Liver (tissue), 3 donors: ENCODE measurements at regions not wholly inside any gene's neighbourhood (a gene's known extent, or its start where the extent isn't known, plus 50 kb on each side); places are given as distances from the start of the nearest gene placed in this dataset.

ENCODE experiments used
- FOXA1 ChIP-seq: IDR thresholded peaks from 2 replicates; pipeline ENCODE4 v1.6.1; 2016; ENCODE audit warnings: antibody characterized with exemption
- JUND ChIP-seq, 2 donors: IDR thresholded peaks; 2 replicates each; pipeline ENCODE4 v1.6.1; 2016; ENCODE audit warnings: antibody characterized with exemption in 2 of 2
- RXRA ChIP-seq, 2 donors: IDR thresholded peaks; 2 replicates each; pipeline ENCODE4 v1.6.1; 2017 to 2018; ENCODE audit warnings: antibody characterized with exemption in 2 of 2, mild to moderate bottlenecking in 1 of 2
- SP1 ChIP-seq: IDR thresholded peaks from 2 replicates; pipeline ENCODE4 v1.6.1; 2018; ENCODE audit warnings: antibody characterized with exemption, mild to moderate bottlenecking
- TAF1 ChIP-seq: conservative IDR thresholded peaks from 2 replicates; pipeline ENCODE4 v1.6.1; 2016; ENCODE audit warnings: antibody characterized with exemption, mild to moderate bottlenecking
- YY1 ChIP-seq: IDR thresholded peaks from 2 replicates; pipeline ENCODE4 v1.6.1; 2016; ENCODE audit warnings: antibody characterized with exemption, mild to moderate bottlenecking
- TF ChIP-seq, protein P1 (sequence below): fragments of 150-350 bp; IDR thresholded peaks from 2 replicates; pipeline ENCODE4 v1.5.1; 2017; ENCODE audit warnings: improper control_type of control experiment, low read depth, low read length; ENCODE audit not compliant: missing input control
- TF ChIP-seq, protein P2 (sequence below): IDR thresholded peaks from 2 replicates; pipeline ENCODE4 v1.6.1; 2016; ENCODE audit warnings: antibody characterized with exemption, mild to moderate bottlenecking
- TF ChIP-seq, protein P3 (sequence below): IDR thresholded peaks from 2 replicates; pipeline ENCODE4 v1.6.1; 2016; ENCODE audit warnings: antibody characterized with exemption
- donor health status: healthy.
- donor health status: healthy.

DNA sequence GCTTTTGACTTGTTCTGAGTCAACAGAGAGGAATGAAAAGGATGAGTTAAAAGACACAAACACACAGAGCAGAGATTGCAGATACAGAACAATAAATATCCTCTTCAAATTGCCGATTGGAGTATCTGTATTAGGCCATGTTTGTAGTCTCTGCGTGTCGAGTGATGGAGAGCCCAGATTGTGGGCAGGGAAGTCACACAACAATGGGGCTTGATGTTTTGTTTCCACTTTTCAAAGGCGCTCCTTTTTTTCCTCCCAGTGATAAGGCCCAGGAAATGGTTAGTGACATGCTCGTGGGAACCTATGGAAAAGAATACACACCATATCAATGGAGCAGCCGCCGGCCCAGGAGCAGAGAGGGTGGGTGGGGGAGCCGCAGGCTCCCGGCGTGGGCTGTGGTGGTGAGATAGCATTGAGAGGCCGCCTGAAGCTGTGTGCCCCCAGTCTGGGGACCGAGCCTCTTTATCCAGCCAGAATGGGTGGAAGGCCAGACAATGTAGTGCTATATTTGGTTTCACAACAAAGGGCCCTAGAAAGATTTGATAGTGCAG, 555.9 kb downstream of the INSC start:
- TF ChIP-seq YY1, result no peak
- TF ChIP-seq, protein P1, sequence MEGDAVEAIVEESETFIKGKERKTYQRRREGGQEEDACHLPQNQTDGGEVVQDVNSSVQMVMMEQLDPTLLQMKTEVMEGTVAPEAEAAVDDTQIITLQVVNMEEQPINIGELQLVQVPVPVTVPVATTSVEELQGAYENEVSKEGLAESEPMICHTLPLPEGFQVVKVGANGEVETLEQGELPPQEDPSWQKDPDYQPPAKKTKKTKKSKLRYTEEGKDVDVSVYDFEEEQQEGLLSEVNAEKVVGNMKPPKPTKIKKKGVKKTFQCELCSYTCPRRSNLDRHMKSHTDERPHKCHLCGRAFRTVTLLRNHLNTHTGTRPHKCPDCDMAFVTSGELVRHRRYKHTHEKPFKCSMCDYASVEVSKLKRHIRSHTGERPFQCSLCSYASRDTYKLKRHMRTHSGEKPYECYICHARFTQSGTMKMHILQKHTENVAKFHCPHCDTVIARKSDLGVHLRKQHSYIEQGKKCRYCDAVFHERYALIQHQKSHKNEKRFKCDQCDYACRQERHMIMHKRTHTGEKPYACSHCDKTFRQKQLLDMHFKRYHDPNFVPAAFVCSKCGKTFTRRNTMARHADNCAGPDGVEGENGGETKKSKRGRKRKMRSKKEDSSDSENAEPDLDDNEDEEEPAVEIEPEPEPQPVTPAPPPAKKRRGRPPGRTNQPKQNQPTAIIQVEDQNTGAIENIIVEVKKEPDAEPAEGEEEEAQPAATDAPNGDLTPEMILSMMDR, result no peak
- TF ChIP-seq TAF1, result no peak
- no peak for TF ChIP-seq FOXA1
- TF ChIP-seq, protein P2, sequence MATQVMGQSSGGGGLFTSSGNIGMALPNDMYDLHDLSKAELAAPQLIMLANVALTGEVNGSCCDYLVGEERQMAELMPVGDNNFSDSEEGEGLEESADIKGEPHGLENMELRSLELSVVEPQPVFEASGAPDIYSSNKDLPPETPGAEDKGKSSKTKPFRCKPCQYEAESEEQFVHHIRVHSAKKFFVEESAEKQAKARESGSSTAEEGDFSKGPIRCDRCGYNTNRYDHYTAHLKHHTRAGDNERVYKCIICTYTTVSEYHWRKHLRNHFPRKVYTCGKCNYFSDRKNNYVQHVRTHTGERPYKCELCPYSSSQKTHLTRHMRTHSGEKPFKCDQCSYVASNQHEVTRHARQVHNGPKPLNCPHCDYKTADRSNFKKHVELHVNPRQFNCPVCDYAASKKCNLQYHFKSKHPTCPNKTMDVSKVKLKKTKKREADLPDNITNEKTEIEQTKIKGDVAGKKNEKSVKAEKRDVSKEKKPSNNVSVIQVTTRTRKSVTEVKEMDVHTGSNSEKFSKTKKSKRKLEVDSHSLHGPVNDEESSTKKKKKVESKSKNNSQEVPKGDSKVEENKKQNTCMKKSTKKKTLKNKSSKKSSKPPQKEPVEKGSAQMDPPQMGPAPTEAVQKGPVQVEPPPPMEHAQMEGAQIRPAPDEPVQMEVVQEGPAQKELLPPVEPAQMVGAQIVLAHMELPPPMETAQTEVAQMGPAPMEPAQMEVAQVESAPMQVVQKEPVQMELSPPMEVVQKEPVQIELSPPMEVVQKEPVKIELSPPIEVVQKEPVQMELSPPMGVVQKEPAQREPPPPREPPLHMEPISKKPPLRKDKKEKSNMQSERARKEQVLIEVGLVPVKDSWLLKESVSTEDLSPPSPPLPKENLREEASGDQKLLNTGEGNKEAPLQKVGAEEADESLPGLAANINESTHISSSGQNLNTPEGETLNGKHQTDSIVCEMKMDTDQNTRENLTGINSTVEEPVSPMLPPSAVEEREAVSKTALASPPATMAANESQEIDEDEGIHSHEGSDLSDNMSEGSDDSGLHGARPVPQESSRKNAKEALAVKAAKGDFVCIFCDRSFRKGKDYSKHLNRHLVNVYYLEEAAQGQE, result no peak
- TF ChIP-seq RXRA (IDR thresholded peaks at IDR 0.05), result no peak
- TF ChIP-seq JUND (IDR thresholded peaks at IDR 0.05), result no peak
- TF ChIP-seq, protein P3, sequence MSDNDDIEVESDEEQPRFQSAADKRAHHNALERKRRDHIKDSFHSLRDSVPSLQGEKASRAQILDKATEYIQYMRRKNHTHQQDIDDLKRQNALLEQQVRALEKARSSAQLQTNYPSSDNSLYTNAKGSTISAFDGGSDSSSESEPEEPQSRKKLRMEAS, result no peak
- TF ChIP-seq SP1, result no peak
